ENCODE measurements at regions not wholly inside any gene's neighbourhood (a gene's known extent, or its start where the extent isn't known, plus 50 kb on each side); places are given as distances from the start of the nearest gene placed in this dataset.

DNA sequence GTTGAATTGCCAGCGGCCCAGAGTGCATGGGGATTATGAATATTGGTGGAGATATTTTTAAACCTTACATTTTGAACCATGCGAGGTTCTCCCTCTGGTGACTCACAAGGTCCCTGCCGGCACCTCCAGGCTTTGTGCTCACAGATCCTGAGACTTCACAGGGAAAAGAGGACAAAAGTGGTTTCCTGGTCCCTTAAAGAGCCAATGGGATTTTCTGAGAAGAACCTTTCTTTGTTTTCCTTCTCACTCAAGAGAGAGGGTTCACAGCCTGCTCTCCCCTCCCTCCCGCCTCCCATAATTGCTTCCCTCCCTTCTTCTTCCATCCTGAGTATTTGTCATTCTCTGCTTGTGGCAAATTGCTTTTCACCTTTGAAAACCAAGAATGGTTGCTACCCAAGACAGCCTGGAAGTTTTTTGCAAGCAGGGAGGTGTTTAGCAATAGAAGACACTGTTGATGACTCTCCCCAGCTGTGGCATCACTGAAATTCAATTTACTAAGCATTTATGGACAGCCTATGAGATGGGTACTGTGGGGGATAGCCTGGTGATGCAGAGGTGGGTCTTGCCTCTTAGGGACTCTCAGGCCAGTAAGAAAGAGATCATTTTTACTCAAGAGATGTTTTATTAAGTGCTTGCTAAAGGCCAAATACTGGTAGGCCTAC lies 76.6 kb downstream of the CPN2 start:
- TF ChIP-seq, protein P1, sequence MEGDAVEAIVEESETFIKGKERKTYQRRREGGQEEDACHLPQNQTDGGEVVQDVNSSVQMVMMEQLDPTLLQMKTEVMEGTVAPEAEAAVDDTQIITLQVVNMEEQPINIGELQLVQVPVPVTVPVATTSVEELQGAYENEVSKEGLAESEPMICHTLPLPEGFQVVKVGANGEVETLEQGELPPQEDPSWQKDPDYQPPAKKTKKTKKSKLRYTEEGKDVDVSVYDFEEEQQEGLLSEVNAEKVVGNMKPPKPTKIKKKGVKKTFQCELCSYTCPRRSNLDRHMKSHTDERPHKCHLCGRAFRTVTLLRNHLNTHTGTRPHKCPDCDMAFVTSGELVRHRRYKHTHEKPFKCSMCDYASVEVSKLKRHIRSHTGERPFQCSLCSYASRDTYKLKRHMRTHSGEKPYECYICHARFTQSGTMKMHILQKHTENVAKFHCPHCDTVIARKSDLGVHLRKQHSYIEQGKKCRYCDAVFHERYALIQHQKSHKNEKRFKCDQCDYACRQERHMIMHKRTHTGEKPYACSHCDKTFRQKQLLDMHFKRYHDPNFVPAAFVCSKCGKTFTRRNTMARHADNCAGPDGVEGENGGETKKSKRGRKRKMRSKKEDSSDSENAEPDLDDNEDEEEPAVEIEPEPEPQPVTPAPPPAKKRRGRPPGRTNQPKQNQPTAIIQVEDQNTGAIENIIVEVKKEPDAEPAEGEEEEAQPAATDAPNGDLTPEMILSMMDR (IDR thresholded peaks at IDR 0.05), result no peak
- no peak for TF ChIP-seq POLR2A (IDR thresholded peaks at IDR 0.05)

Data from body of pancreas (tissue), 4 donors.